GM12878 (cell line): ENCODE measurements at regions not wholly inside any gene's neighbourhood (a gene's known extent, or its start where the extent isn't known, plus 50 kb on each side); places are given as distances from the start of the nearest gene placed in this dataset.

ENCODE experiments used
- ATAC-seq: fragments of 200-7000 bp; cut with Tn5 transposase; 3 replicates; pipeline ENCODE4 v1.9.1; 2020; ENCODE audit warnings: mild to moderate bottlenecking, moderate library complexity
- BruUV-seq: library from RNA; stranded (reverse); fragments of 400-500 nt; replicated peaks from 2 replicates; lab custom pipeline; 2021; lab: Mats Ljungman, UMichigan
- CTCF ChIA-PET: fragments of 300-600 bp; sonication (Branson Sonifier 250); formaldehyde crosslinking; extraction: SDS; loops from one replicate; lab custom pipeline; 2021; ENCODE audit warnings: inconsistent platforms; lab: Yijun Ruan, JAX
- POLR2A ChIA-PET: fragments of 350-600 bp; formaldehyde crosslinking; extraction: SDS; loops from one replicate; lab custom pipeline; 2021; ENCODE audit warnings: inconsistent platforms; lab: Charles Lee
- RAD21 ChIA-PET: fragments of 300-600 bp; sonication (Branson Sonifier 250); formaldehyde crosslinking; loops from one replicate; lab custom pipeline; 2023; ENCODE audit warnings: antibody characterized with exemption; ENCODE audit not compliant: unreplicated experiment; lab: Charles Lee
- SMC1A ChIA-PET: fragments of 300-600 bp; sonication (Branson Sonifier 250); formaldehyde crosslinking; loops from one replicate; lab custom pipeline; 2023; ENCODE audit not compliant: unreplicated experiment, uncharacterized antibody; lab: Charles Lee
- DNase-seq: peaks from one replicate; pipeline ENCODE4 v3.0.0-alpha.2; 2011; ENCODE audit warnings: low read depth, low spot score
- FAIRE-seq: peaks from 3 replicates; lab custom pipeline; 2011; peaks lifted over from hg19 to GRCh38; lab: Jason Lieb, UNC
- H2AFZ ChIP-seq: 2 replicates; pipeline ENCODE4 v1.6.0; 2011; ENCODE audit warnings: low read depth, low read length, control low read depth; ENCODE audit not compliant: control insufficient read depth
- H3K27ac ChIP-seq: 2 replicates; pipeline ENCODE4 v1.5.1; 2011; ENCODE audit warnings: control low read depth; ENCODE audit not compliant: control insufficient read depth, insufficient read depth
- H3K27me3 ChIP-seq, 2 experiments: replicated peaks in 1 of 2; 2 replicates each; pipeline versions ENCODE4 v1.6.0 to v1.6.1; 2011; ENCODE audit warnings: low read length in 1 of 2; ENCODE audit not compliant: control insufficient read depth in 2 of 2, insufficient read depth in 2 of 2
- H3K36me3 ChIP-seq, 2 experiments: 2 replicates each; pipeline ENCODE4 v1.5.1; 2011; ENCODE audit warnings: low read length in 1 of 2; ENCODE audit not compliant: control insufficient read depth in 2 of 2, insufficient read depth in 2 of 2
- H3K4me1 ChIP-seq: 2 replicates; pipeline ENCODE4 v1.6.1; 2011; ENCODE audit warnings: mild to moderate bottlenecking, low read length, moderate library complexity, mixed read lengths; ENCODE audit not compliant: control insufficient read depth, insufficient read depth
- H3K4me2 ChIP-seq: 2 replicates; pipeline ENCODE4 v1.6.0; 2011; ENCODE audit warnings: control low read depth; ENCODE audit not compliant: control insufficient read depth, insufficient read depth
- H3K4me3 ChIP-seq: fragments of 200-600 bp; sonication (generic); 2 replicates; pipeline ENCODE4 v1.5.1; 2016
- H3K79me2 ChIP-seq: 2 replicates; pipeline ENCODE4 v1.6.0; 2011; ENCODE audit warnings: low read length; ENCODE audit not compliant: control insufficient read depth, insufficient read depth
- H3K9ac ChIP-seq: 2 replicates; pipeline ENCODE4 v1.8.0; 2011; ENCODE audit warnings: low read length, control low read depth, mixed read lengths; ENCODE audit not compliant: control insufficient read depth, insufficient read depth
- H3K9me3 ChIP-seq: replicated peaks from 3 replicates; pipeline ENCODE4 v1.5.1; 2011; ENCODE audit warnings: mild to moderate bottlenecking, low read length; ENCODE audit not compliant: control insufficient read depth, insufficient read depth
- H4K20me1 ChIP-seq: 2 replicates; pipeline ENCODE4 v1.6.0; 2011; ENCODE audit not compliant: control insufficient read depth, insufficient read depth
- EED ChIP-seq: sonication (generic); IDR thresholded peaks from 2 replicates; pipeline ENCODE4 v1.6.1; 2016; ENCODE audit warnings: antibody characterized with exemption, low read depth
- EP300 ChIP-seq, 2 experiments: fragments of 150-350 bp in 1 of 2; IDR thresholded peaks; 2 replicates each; pipeline ENCODE4 v1.6.1; 2011 to 2012; ENCODE audit warnings: low read depth in 2 of 2, low read length in 2 of 2, borderline replicate concordance in 1 of 2, improper control_type of control experiment in 1 of 2, inconsistent platforms in 1 of 2; ENCODE audit not compliant: control insufficient read depth in 1 of 2
- HSF1 ChIP-seq: fragments of 150-350 bp; IDR thresholded peaks from 2 replicates; pipeline ENCODE4 v1.6.1; 2014; ENCODE audit warnings: mild to moderate bottlenecking, low read depth, low read length
- JUND ChIP-seq: IDR thresholded peaks from 2 replicates; pipeline ENCODE4 v1.6.1; 2012; ENCODE audit warnings: low read depth, mild to moderate bottlenecking, low read length, improper control_type of control experiment, moderate library complexity
- NFXL1 ChIP-seq: fragments of 450-650 bp; IDR thresholded peaks from 2 replicates; pipeline ENCODE4 v1.6.1; 2017; ENCODE audit warnings: antibody characterized with exemption, mild to moderate bottlenecking, borderline replicate concordance
- POLR2A ChIP-seq: IDR thresholded peaks from 2 replicates; pipeline ENCODE4 v1.6.1; 2011; ENCODE audit warnings: low read depth, mild to moderate bottlenecking, low read length
- RAD51 ChIP-seq: fragments of 450-650 bp; IDR thresholded peaks from 2 replicates; pipeline ENCODE4 v1.6.1; 2016; ENCODE audit warnings: moderate library complexity, mild to moderate bottlenecking, inconsistent platforms
- SIX5 ChIP-seq: IDR thresholded peaks from 2 replicates; pipeline ENCODE4 v1.6.1; 2011; ENCODE audit warnings: mild to moderate bottlenecking, low read depth, low read length, moderate library complexity; ENCODE audit not compliant: severe bottlenecking
- SMAD5 ChIP-seq: IDR thresholded peaks from 2 replicates; pipeline ENCODE4 v1.6.1; 2016; ENCODE audit warnings: antibody characterized with exemption, low read depth
- SMARCA5 ChIP-seq: fragments of 450-650 bp; IDR thresholded peaks from 2 replicates; pipeline ENCODE4 v1.6.1; 2017; ENCODE audit warnings: mild to moderate bottlenecking
- SRF ChIP-seq, 2 experiments: IDR thresholded peaks; 2 replicates each; pipeline ENCODE4 v1.6.1; 2011; ENCODE audit warnings: low read depth in 2 of 2, low read length in 2 of 2, mild to moderate bottlenecking in 1 of 2, moderate library complexity in 1 of 2
- TCF12 ChIP-seq: IDR thresholded peaks from 2 replicates; pipeline ENCODE4 v1.6.1; 2011; ENCODE audit warnings: low read depth, mild to moderate bottlenecking, low read length
- TCF3 ChIP-seq: IDR thresholded peaks from 2 replicates; pipeline ENCODE4 v1.6.1; 2012; ENCODE audit warnings: low read depth, mild to moderate bottlenecking, low read length, borderline replicate concordance; ENCODE audit not compliant: insufficient read depth
- YBX1 ChIP-seq: fragments of 450-650 bp; IDR thresholded peaks from 2 replicates; pipeline ENCODE4 v1.6.1; 2016; ENCODE audit warnings: antibody characterized with exemption
- WGBS: methylation state at CpG from one replicate; pipeline ENCODE4 v1.1.6; 2016; ENCODE audit warnings: low lambda C conversion rate; ENCODE audit not compliant: insufficient replicate concordance, insufficient coverage; ENCODE audit errors: missing lambda C conversion rate; 5-methylcytosine and 5-hydroxymethylcytosine counted together
- in situ Hi-C: fragments of 300-500 bp; cut with MboI; formaldehyde crosslinking; loops from 9 replicates; pipeline ENCODE4 v1.14.3; 2018; ENCODE audit warnings: mixed read lengths
- intact Hi-C: fragments of 100-400 bp; cut with micrococcal nuclease; formaldehyde crosslinking; loops from one replicate; pipeline ENCODE4 v1.14.2; 2022; ENCODE audit not compliant: unreplicated experiment

- Histone ChIP-seq H3K27me3 (no peaks in the 10 kb centered on the region), H3K9me3 (peaks cover 1% of the 10 kb centered on the region; the same call in 1 of the 3 replicates), H3K4me2 (no peak overlapping the region), H4K20me1 (no peaks in the 10 kb centered on the region), H3K9ac (no peak overlapping the region), H3K4me3 (no peak overlapping the region), H2AFZ (no peak overlapping the region), H3K36me3 (no peaks in the 10 kb centered on the region), H3K4me1 (no peaks in the 10 kb centered on the region), H3K79me2 (no peaks in the 10 kb centered on the region), H3K27ac (no peak overlapping the region)
- no peak for FAIRE-seq
- in situ Hi-C loops = no loop called here
- intact Hi-C loops = no loop called here
- BruUV-seq = no TSS peak
- ATAC-seq = no peak
- ChIA-PET RAD21 (no interaction called here), POLR2A (no interaction called here), SMC1A (no interaction called here), CTCF (no interaction called here)
- WGBS = 0% methylated on average over 2 of the region's 2 CpGs
- no peak for TF ChIP-seq POLR2A
- no peak for TF ChIP-seq EED
- no peak for TF ChIP-seq EP300 (IDR thresholded peaks at IDR 0.05; ENCODE audit: borderline replicate concordance in 1 of 2, control insufficient read depth in 1 of 2, low read depth in 2 of 2, low read length in 2 of 2)
- no peak for TF ChIP-seq SMAD5
- TF ChIP-seq TCF3 = no peak
- no peak for TF ChIP-seq JUND
- TF ChIP-seq HSF1 = no peak
- TF ChIP-seq SRF (IDR thresholded peaks at IDR 0.05; ENCODE audit: low read depth in 2 of 2, low read length in 2 of 2) = no peak
- no peak for TF ChIP-seq SMARCA5
- TF ChIP-seq NFXL1 = no peak
- TF ChIP-seq RAD51 = no peak
- TF ChIP-seq SIX5 = no peak
- TF ChIP-seq YBX1 = no peak
- TF ChIP-seq TCF12 = no peak
- no peak for DNase-seq
These were observed 362.6 kb upstream of the C1orf174 start for GRCh38 chr1:4262665-4263064.
